H9 (cell line): ENCODE measurements at regions not wholly inside any gene's neighbourhood (a gene's known extent, or its start where the extent isn't known, plus 50 kb on each side); places are given as distances from the start of the nearest gene placed in this dataset.

ENCODE experiments used
- DNase-seq: peaks from one replicate; pipeline ENCODE4 v3.0.0-alpha.2; 2017
- H2AFZ ChIP-seq: one replicate; pipeline ENCODE4 v1.6.1; 2013; ENCODE audit warnings: mild to moderate bottlenecking, low read length, control low read depth, moderate library complexity
- H2AK5ac ChIP-seq: 2 replicates; pipeline ENCODE4 v1.6.1; 2013; ENCODE audit warnings: low read length, control low read depth, mixed read lengths; ENCODE audit not compliant: insufficient read length
- H2BK120ac ChIP-seq: one replicate; pipeline ENCODE4 v1.6.1; 2013; ENCODE audit warnings: low read depth, mild to moderate bottlenecking, low read length, control low read depth, inconsistent platforms; ENCODE audit not compliant: poor library complexity, severe bottlenecking
- H2BK12ac ChIP-seq: 2 replicates; pipeline ENCODE4 v1.6.1; 2013; ENCODE audit warnings: low read length, control low read depth, mixed read lengths, low read depth; ENCODE audit not compliant: insufficient read length
- H2BK15ac ChIP-seq: 2 replicates; pipeline ENCODE4 v1.6.1; 2013; ENCODE audit warnings: low read depth, low read length, control low read depth
- H2BK20ac ChIP-seq: one replicate; pipeline ENCODE4 v1.6.1; 2013; ENCODE audit warnings: low read depth, mild to moderate bottlenecking, low read length, control low read depth, inconsistent platforms; ENCODE audit not compliant: poor library complexity, severe bottlenecking
- H2BK5ac ChIP-seq: 2 replicates; pipeline ENCODE4 v1.6.1; 2013; ENCODE audit warnings: low read length, control low read depth, mixed read lengths; ENCODE audit not compliant: insufficient read length
- H3K14ac ChIP-seq: 2 replicates; pipeline ENCODE4 v1.6.1; 2013; ENCODE audit warnings: low read length, control low read depth; ENCODE audit not compliant: insufficient read depth
- H3K18ac ChIP-seq: 2 replicates; pipeline ENCODE4 v1.6.1; 2013; ENCODE audit warnings: low read depth, mild to moderate bottlenecking, mixed read lengths, low read length, control low read depth; ENCODE audit not compliant: insufficient read length
- H3K23ac ChIP-seq: 2 replicates; pipeline ENCODE4 v1.6.1; 2013; ENCODE audit warnings: low read length, control low read depth, mixed read lengths, low read depth; ENCODE audit not compliant: insufficient read length
- H3K23me2 ChIP-seq: 2 replicates; pipeline ENCODE4 v1.6.1; 2013; ENCODE audit warnings: low read depth, mild to moderate bottlenecking, mixed read lengths, low read length, control low read depth; ENCODE audit not compliant: insufficient read length, poor library complexity, severe bottlenecking
- H3K27ac ChIP-seq: 2 replicates; pipeline ENCODE4 v1.5.1; 2013; ENCODE audit warnings: low read length, control low read depth, mixed read lengths, low read depth; ENCODE audit not compliant: insufficient read length
- H3K27me3 ChIP-seq: 2 replicates; pipeline ENCODE4 v1.6.1; 2013; ENCODE audit warnings: low read length, control low read depth, inconsistent platforms; ENCODE audit not compliant: insufficient read depth
- H3K4ac ChIP-seq: 2 replicates; pipeline ENCODE4 v1.6.1; 2013; ENCODE audit warnings: low read depth, mild to moderate bottlenecking, control low read depth, inconsistent platforms, low read length, moderate library complexity
- H3K4me1 ChIP-seq: 2 replicates; pipeline ENCODE4 v1.6.1; 2013; ENCODE audit warnings: low read length, control low read depth, inconsistent platforms; ENCODE audit not compliant: insufficient read depth
- H3K4me2 ChIP-seq: 2 replicates; pipeline ENCODE4 v1.6.1; 2013; ENCODE audit warnings: low read length, control low read depth, mixed read lengths; ENCODE audit not compliant: insufficient read length, insufficient read depth
- H3K56ac ChIP-seq: 2 replicates; pipeline ENCODE4 v1.6.1; 2013; ENCODE audit warnings: low read depth, mild to moderate bottlenecking, mixed read lengths, low read length, control low read depth; ENCODE audit not compliant: insufficient read length
- H3K79me1 ChIP-seq: 2 replicates; pipeline ENCODE4 v1.6.1; 2013; ENCODE audit warnings: low read depth, mild to moderate bottlenecking, moderate library complexity, low read length, control low read depth, inconsistent platforms; ENCODE audit not compliant: insufficient read depth, poor library complexity, severe bottlenecking
- H3K79me2 ChIP-seq: 2 replicates; pipeline ENCODE4 v1.6.1; 2013; ENCODE audit warnings: low read length, control low read depth, inconsistent platforms; ENCODE audit not compliant: insufficient read depth
- H3K9ac ChIP-seq: 2 replicates; pipeline ENCODE4 v1.6.1; 2013; ENCODE audit warnings: low read length, control low read depth, mixed read lengths; ENCODE audit not compliant: insufficient read length; ENCODE audit errors: extremely low read depth
- H3K9me3 ChIP-seq: one replicate; pipeline ENCODE4 v1.6.1; 2013; ENCODE audit warnings: low read depth, low read length, inconsistent platforms; ENCODE audit not compliant: control insufficient read depth
- H3T11ph ChIP-seq: one replicate; pipeline ENCODE4 v1.6.1; 2013; ENCODE audit warnings: mild to moderate bottlenecking, low read length, control low read depth, inconsistent platforms
- H4K20me1 ChIP-seq: one replicate; pipeline ENCODE4 v1.6.1; 2013; ENCODE audit not compliant: control insufficient read depth, insufficient read length, insufficient read depth
- H4K5ac ChIP-seq: 2 replicates; pipeline ENCODE4 v1.6.1; 2013; ENCODE audit warnings: low read depth, mild to moderate bottlenecking, mixed read lengths, low read length, control low read depth; ENCODE audit not compliant: insufficient read length
- H4K8ac ChIP-seq: replicated peaks from 2 replicates; pipeline ENCODE4 v1.6.1; 2013; ENCODE audit warnings: low read length, control low read depth, mixed read lengths, low read depth; ENCODE audit not compliant: insufficient read length
- H4K91ac ChIP-seq: 2 replicates; pipeline ENCODE4 v1.6.1; 2013; ENCODE audit warnings: low read depth, mild to moderate bottlenecking, moderate library complexity, mixed read lengths, low read length, control low read depth; ENCODE audit not compliant: insufficient read length
- H3K27ac Mint-ChIP-seq, 3 experiments: 2 replicates in 2 of 3; 3 replicates in 1 of 3; pipeline ENCODE4 v1.8.0; 2020 to 2021; ENCODE audit warnings: mixed read lengths in 3 of 3, mild to moderate bottlenecking in 1 of 3, moderate library complexity in 1 of 3
- H3K27me3 Mint-ChIP-seq: 2 replicates; pipeline ENCODE4 v1.8.0; 2021; ENCODE audit warnings: low read depth, mild to moderate bottlenecking, moderate library complexity, mixed read lengths
- H3K36me3 Mint-ChIP-seq, 3 experiments: 2 replicates in 2 of 3; 3 replicates in 1 of 3; pipeline ENCODE4 v1.8.0; 2020 to 2021; ENCODE audit warnings: low read depth in 3 of 3, mixed read lengths in 3 of 3; ENCODE audit not compliant: insufficient read depth in 1 of 3
- H3K4me1 Mint-ChIP-seq, 2 experiments: 2 replicates each; pipeline ENCODE4 v1.8.0; 2020; ENCODE audit warnings: mixed read lengths in 2 of 2
- H3K4me3 Mint-ChIP-seq, 2 experiments: 2 replicates in 1 of 2; 3 replicates in 1 of 2; pipeline ENCODE4 v1.8.0; 2020 to 2021; ENCODE audit warnings: mild to moderate bottlenecking in 2 of 2, mixed read lengths in 2 of 2, moderate library complexity in 1 of 2
- H3K9me3 Mint-ChIP-seq, 2 experiments: 2 replicates in 1 of 2; 3 replicates in 1 of 2; pipeline ENCODE4 v1.8.0; 2020; ENCODE audit warnings: mild to moderate bottlenecking in 2 of 2, mixed read lengths in 2 of 2, moderate library complexity in 1 of 2
- WGBS: extraction: QIAGEN DNeasy Blood & Tissue Kit; methylation state at CpG from one replicate; pipeline ENCODE4 v1.1.7; 2013; ENCODE audit warnings: missing lambda C conversion rate, low lambda C conversion rate, mixed read lengths; ENCODE audit not compliant: insufficient read length; ENCODE audit errors: extremely low coverage; 5-methylcytosine and 5-hydroxymethylcytosine counted together
- TF ChIP-seq, protein P1 (sequence below): fragments of 200-600 bp; sonication (generic); conservative IDR thresholded peaks from 3 replicates; pipeline ENCODE4 v1.8.0; 2021; ENCODE audit warnings: antibody characterized with exemption, mild to moderate bottlenecking

DNA sequence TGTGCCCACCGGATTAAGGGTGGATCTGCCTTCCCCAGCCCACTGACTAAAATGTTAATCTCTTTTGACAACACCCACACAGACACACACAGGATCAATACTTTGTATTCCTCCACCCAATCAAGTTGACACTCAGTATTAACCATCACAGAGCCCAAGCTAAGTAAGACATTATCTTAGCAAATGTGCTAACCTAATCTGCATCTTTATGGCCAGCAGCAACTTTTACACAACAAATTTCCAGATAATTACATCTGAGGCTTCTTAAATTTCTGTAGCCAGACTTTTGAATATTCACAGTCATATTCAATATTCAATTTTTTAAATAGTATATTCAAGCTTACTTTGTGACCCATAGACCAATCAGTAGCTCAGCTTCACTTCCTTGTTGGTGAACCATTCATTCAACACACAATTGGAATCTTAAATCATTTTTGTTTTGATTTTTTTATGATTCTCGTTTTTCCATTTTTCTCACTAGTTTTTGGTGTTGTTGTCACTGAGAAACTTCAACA lies 594.2 kb downstream of the IPMK start:
- Histone ChIP-seq H3K18ac (no peak overlapping the region), H3K23me2 (no peaks in the 10 kb centered on the region), H3K4me1 (no peaks in the 10 kb centered on the region), H2AK5ac (no peak overlapping the region), H4K91ac (no peak overlapping the region), H3K4ac (no peak overlapping the region), H2BK12ac (no peak overlapping the region), H2BK120ac (no peak overlapping the region), H2BK5ac (no peak overlapping the region), H3K79me1 (no peaks in the 10 kb centered on the region), H3K4me2 (no peak overlapping the region), H3K27me3 (no peaks in the 10 kb centered on the region), H3K9ac (no peak overlapping the region), H3K23ac (no peak overlapping the region), H4K5ac (no peak overlapping the region), H2BK15ac (no peak overlapping the region), H3K79me2 (no peaks in the 10 kb centered on the region), H3T11ph (no peak overlapping the region), H3K14ac (no peak overlapping the region), H3K27ac (no peak overlapping the region), H3K9me3 (no peaks in the 10 kb centered on the region), H4K20me1 (no peaks in the 10 kb centered on the region), H4K8ac (no peak overlapping the region), H3K56ac (no peak overlapping the region), H2BK20ac (no peak overlapping the region), H2AFZ (no peak overlapping the region)
- DNase-seq = no peak
- Mint-ChIP-seq H3K27me3 (no peaks in the 10 kb centered on the region; the same call in 1 of the 2 replicates), H3K27ac (no peak overlapping the region), H3K9me3 (peaks cover 0 to 2% of the 10 kb centered on the region in 2 experiments; a peak in 2 of 5 replicates), H3K4me1 (no peaks in the 10 kb centered on the region), H3K36me3 (no peaks in the 10 kb centered on the region; a peak in 1 of 7 replicates), H3K4me3 (no peak overlapping the region)
- WGBS = no CpG with 5 or more reads among the region's 2 CpGs
- TF ChIP-seq, protein P1, sequence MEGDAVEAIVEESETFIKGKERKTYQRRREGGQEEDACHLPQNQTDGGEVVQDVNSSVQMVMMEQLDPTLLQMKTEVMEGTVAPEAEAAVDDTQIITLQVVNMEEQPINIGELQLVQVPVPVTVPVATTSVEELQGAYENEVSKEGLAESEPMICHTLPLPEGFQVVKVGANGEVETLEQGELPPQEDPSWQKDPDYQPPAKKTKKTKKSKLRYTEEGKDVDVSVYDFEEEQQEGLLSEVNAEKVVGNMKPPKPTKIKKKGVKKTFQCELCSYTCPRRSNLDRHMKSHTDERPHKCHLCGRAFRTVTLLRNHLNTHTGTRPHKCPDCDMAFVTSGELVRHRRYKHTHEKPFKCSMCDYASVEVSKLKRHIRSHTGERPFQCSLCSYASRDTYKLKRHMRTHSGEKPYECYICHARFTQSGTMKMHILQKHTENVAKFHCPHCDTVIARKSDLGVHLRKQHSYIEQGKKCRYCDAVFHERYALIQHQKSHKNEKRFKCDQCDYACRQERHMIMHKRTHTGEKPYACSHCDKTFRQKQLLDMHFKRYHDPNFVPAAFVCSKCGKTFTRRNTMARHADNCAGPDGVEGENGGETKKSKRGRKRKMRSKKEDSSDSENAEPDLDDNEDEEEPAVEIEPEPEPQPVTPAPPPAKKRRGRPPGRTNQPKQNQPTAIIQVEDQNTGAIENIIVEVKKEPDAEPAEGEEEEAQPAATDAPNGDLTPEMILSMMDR = no peak
